Aorta (tissue), 5 donors: ENCODE measurements at regions not wholly inside any gene's neighbourhood (a gene's known extent, or its start where the extent isn't known, plus 50 kb on each side); places are given as distances from the start of the nearest gene placed in this dataset.

Source experiments
- ATAC-seq: fragments of 200-7000 bp; cut with Tn5 transposase; one replicate; pipeline ENCODE4 v1.9.1; 2022; ENCODE audit warnings: moderate library complexity; ENCODE audit not compliant: low FRiP score
- DNase-seq, 2 donors: peaks; one replicate each; pipeline ENCODE4 v3.0.0-alpha.2; 2020
- H3K27ac ChIP-seq, 2 donors: one replicate each; pipeline ENCODE4 v1.5.1; 2013; ENCODE audit warnings: low read length in 2 of 2, mild to moderate bottlenecking in 2 of 2, moderate library complexity in 2 of 2, control low read depth in 1 of 2, inconsistent platforms in 1 of 2, low read depth in 1 of 2
- H3K27me3 ChIP-seq, 2 donors: one replicate each; pipeline ENCODE4 v1.6.1; 2013; ENCODE audit warnings: control low read depth in 1 of 2, low read length in 1 of 2, mild to moderate bottlenecking in 1 of 2, moderate library complexity in 1 of 2; ENCODE audit not compliant: insufficient read depth in 2 of 2, control insufficient read depth in 1 of 2
- H3K36me3 ChIP-seq, 2 donors: one replicate each; pipeline ENCODE4 v1.6.1; 2013; ENCODE audit warnings: control low read depth in 1 of 2, low read length in 1 of 2, mild to moderate bottlenecking in 1 of 2; ENCODE audit not compliant: insufficient read depth in 2 of 2, control insufficient read depth in 1 of 2
- H3K4me1 ChIP-seq, 2 donors: one replicate each; pipeline ENCODE4 v1.6.1; 2013; ENCODE audit warnings: low read length in 2 of 2, control low read depth in 1 of 2, mild to moderate bottlenecking in 1 of 2, moderate library complexity in 1 of 2; ENCODE audit not compliant: insufficient read depth in 2 of 2, control insufficient read depth in 1 of 2
- H3K4me3 ChIP-seq, 2 donors: one replicate each; pipeline ENCODE4 v1.5.1; 2013; ENCODE audit warnings: low read length in 2 of 2, control low read depth in 1 of 2, mild to moderate bottlenecking in 1 of 2
- H3K9me3 ChIP-seq: one replicate; pipeline ENCODE4 v1.6.1; 2013; ENCODE audit warnings: mild to moderate bottlenecking, low read length; ENCODE audit not compliant: control insufficient read depth
- WGBS, 2 donors: extraction: QIAGEN DNeasy Blood & Tissue Kit; methylation state at CpG; one replicate each; pipeline ENCODE4 v1.1.7; 2013; 5-methylcytosine and 5-hydroxymethylcytosine counted together
- intact Hi-C, 2 donors: fragments of 100-400 bp; cut with DNase I; formaldehyde crosslinking; loops; one replicate each; pipeline versions ENCODE4 v1.14.2 to v1.15.0; 2022
- donor health status: healthy with polysubstance abuse.
- donor health status: Bipolar disorder and iron deficiency.
- donor health status: DM: no; HTN: no; CAD: no.
- donor health status: DM: no; HTN: no; CAD: no.
- donor health status: DM: yes; HTN: yes; CAD: no.

- H3K27ac ChIP-seq = no peak overlapping the region
Observed at GRCh38 chr2:66684289-66684688, 249.4 kb downstream of the MEIS1 start.

GRCh38 chr2:66686755-66687154, 251.8 kb downstream of the MEIS1 start:
- ATAC-seq = no peak
- Histone ChIP-seq H3K27ac (no peak overlapping the region), H3K36me3 (no peaks in the 10 kb centered on the region), H3K4me3 (no peak overlapping the region), H3K4me1 (no peaks in the 10 kb centered on the region), H3K9me3 (no peaks in the 10 kb centered on the region), H3K27me3 (no peaks in the 10 kb centered on the region)
- intact Hi-C loops = no loop called here
- WGBS, 2 donors = 81 to 84% methylated on average over 2 of the region's 2 CpGs
- DNase-seq = no peak

More at GRCh38 chr2:66684289-66684688, 249.4 kb downstream of the MEIS1 start:
- peaks cover 0 to 1% of the 10 kb centered on the region in 2 donors for H3K4me1 ChIP-seq
- no peaks in the 10 kb centered on the region for H3K27me3 ChIP-seq
- WGBS, 2 donors = 93 to 95% methylated on average over 2 of the region's 2 CpGs
- intact Hi-C loops = no loop called here
- ATAC-seq (no peak), DNase-seq (no peak)
- H3K9me3 ChIP-seq = no peaks in the 10 kb centered on the region
- H3K4me3 ChIP-seq = no peak overlapping the region
- H3K36me3 ChIP-seq = no peaks in the 10 kb centered on the region

GRCh38 chr2:66688951-66689350, 254.0 kb downstream of the MEIS1 start:
- Histone ChIP-seq H3K27ac (no peak overlapping the region), H3K36me3 (no peaks in the 10 kb centered on the region), H3K9me3 (no peaks in the 10 kb centered on the region), H3K4me3 (no peak overlapping the region), H3K27me3 (no peaks in the 10 kb centered on the region), H3K4me1 (no peaks in the 10 kb centered on the region)
- no peak for DNase-seq
- intact Hi-C loops = no loop called here
- WGBS, 2 donors = 89 to 91% methylated on average over 8 of the region's 8 CpGs
- ATAC-seq = peak; percentile 56

DNA sequence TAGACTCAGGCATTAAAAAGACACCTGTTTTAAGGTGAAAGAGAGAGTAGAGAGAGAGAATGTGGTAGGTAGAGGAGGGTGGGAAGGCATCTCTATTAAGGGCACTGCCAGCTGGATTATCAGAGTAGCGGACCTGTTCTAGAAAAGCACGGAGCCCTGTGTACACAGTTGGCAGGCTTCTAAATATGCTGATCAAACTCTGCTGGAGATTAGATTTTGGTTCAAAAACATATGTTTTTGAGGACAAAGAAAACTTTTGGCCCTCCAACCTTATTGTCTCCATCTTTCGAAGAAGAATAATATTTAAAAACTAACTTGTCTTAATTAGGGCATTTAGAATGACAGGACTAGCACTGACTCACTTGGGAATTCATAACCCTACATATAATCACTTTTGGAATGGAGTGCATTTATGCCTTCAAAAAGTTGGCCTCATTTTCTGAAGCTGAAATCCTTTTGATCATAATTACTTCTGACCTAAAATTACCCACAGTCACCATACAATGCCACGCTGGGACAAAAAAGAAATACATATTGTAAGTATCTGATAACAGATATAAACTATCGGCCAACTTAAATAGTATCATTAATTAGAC, 254.6 kb downstream of the MEIS1 start:
- H3K36me3 ChIP-seq = no peaks in the 10 kb centered on the region
- no peak overlapping the region for H3K4me3 ChIP-seq
- H3K9me3 ChIP-seq = no peaks in the 10 kb centered on the region
- no peaks in the 10 kb centered on the region for H3K4me1 ChIP-seq
- DNase-seq (no peak), ATAC-seq (no peak)
- no peak overlapping the region for H3K27ac ChIP-seq
- intact Hi-C loops = no loop called here
- 74 to 78% methylated on average over 5 of the region's 5 CpGs for WGBS, 2 donors
- no peaks in the 10 kb centered on the region for H3K27me3 ChIP-seq

DNA sequence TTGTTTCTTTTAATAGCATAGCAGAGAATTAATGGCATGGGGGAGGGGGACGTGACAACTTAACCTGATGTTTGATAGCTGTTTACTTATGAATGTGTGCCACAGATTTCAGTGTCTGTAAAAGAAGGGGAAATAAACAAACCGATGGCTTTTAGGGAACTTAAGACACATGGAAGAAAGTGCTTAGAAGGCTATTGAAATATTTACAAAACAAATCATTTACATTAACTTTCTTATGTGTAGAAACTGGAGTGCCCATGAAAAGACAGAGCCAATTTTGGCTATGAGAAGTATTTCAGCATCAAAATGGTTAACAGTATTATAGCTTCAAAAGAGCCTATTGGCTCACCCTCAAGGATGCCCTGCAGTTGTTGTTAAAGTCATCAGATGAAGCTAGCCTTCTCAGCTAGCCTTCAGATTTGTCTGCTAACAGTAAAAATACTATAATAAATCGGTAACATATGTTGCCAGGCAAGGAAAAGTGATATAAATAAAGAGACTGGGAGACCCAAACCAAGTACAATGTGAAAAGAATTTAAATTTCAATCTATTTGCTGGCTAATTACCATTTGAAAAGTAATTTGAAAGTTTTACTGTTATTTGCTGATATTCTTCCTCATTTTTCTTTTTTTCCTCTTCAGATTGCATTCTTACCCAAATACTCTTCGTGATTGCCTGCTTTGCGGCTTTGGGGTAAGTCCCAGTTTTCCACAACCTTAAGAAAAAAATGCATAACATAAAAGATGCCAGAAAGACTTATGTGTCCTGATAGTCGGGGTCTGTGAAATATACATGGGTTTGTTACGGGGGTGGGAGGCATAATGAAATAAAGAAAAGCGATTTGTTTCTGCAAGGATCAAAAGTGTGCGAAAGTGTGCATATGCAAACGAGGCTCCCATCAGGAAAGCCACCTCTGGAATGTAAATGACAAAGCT, 256.4 kb downstream of the MEIS1 start:
- ATAC-seq (no peak), DNase-seq (no peak)
- Histone ChIP-seq H3K36me3 (no peaks in the 10 kb centered on the region), H3K4me1 (no peaks in the 10 kb centered on the region), H3K9me3 (no peaks in the 10 kb centered on the region), H3K27ac (no peak overlapping the region), H3K4me3 (no peak overlapping the region), H3K27me3 (no peaks in the 10 kb centered on the region)
- intact Hi-C loops = no loop called here
- 79 to 80% methylated on average over 10 of the region's 10 CpGs for WGBS, 2 donors

GRCh38 chr2:66692521-66693054, 257.7 kb downstream of the MEIS1 start:
- no peak overlapping the region for H3K4me3 ChIP-seq
- no peaks in the 10 kb centered on the region for H3K36me3 ChIP-seq
- intact Hi-C loops = no loop called here
- no peak for ATAC-seq
- no peak for DNase-seq
- H3K9me3 ChIP-seq = no peaks in the 10 kb centered on the region
- H3K27me3 ChIP-seq = no peaks in the 10 kb centered on the region
- WGBS, 2 donors = 73 to 79% methylated on average over 7 of the region's 7 CpGs
- no peaks in the 10 kb centered on the region for H3K4me1 ChIP-seq
- H3K27ac ChIP-seq = no peak overlapping the region

DNA sequence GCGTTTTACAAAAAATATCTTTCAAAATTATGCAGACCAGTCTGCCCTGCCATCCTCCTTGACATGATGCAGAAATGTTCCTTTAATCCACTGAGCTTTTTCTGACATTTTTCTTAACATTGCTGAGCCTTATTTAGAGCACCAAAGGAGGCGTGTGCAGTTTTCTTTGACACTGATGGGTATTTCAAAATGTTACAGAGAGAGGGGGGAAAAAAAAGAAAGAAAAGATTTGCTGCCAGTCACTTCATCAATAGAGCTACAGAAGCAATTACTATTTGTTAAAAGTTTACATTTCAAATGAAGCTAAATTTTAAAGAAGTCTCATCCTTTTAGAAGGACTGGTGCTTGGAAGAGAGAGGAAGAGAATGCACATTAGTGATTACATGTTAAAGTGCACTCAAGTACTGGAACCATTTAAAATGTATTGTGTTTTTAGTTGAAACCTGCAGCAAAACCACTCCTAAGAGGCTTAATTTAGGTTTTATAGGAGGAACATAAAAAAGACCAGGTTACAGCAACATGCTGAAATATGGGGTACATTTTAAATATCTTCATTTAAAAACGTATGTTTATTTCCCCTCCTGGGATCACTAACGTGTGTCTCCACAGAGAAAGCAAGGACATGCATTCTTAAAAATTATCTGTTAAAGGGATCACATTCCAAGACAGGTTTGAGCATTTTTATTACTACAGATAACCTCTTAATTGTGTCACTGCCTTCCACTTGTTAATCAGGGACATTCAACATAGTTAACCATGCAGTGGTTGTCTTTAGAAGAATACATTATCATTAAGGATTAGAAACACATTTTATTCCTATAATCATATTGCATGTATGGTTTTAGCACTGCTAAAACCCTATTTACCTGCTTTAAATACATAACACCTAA, 258.4 kb downstream of the MEIS1 start:
- Histone ChIP-seq H3K36me3 (no peaks in the 10 kb centered on the region), H3K4me1 (no peaks in the 10 kb centered on the region), H3K27ac (no peak overlapping the region), H3K4me3 (no peak overlapping the region), H3K27me3 (no peaks in the 10 kb centered on the region), H3K9me3 (no peaks in the 10 kb centered on the region)
- intact Hi-C loops = no loop called here
- WGBS, 2 donors = 74% methylated on average over 4 of the region's 4 CpGs
- no peak for ATAC-seq
- no peak for DNase-seq

GRCh38 chr2:66694087-66694860, 259.3 kb downstream of the MEIS1 start:
- intact Hi-C loops = no loop called here
- Histone ChIP-seq H3K4me1 (no peaks in the 10 kb centered on the region), H3K36me3 (no peaks in the 10 kb centered on the region), H3K27me3 (no peaks in the 10 kb centered on the region), H3K9me3 (no peaks in the 10 kb centered on the region), H3K4me3 (no peak overlapping the region), H3K27ac (no peak overlapping the region)
- 90 to 92% methylated on average over 4 of the region's 4 CpGs for WGBS, 2 donors
- DNase-seq = no peak
- no peak for ATAC-seq
